Osteocyte (in vitro differentiated cells): ENCODE measurements at regions not wholly inside any gene's neighbourhood (a gene's known extent, or its start where the extent isn't known, plus 50 kb on each side); places are given as distances from the start of the nearest gene placed in this dataset.

ENCODE experiments used
- DNase-seq: peaks from one replicate; pipeline ENCODE4 v3.0.0; 2021; ENCODE audit warnings: mixed read lengths; ENCODE audit not compliant: unreplicated experiment; ENCODE audit errors: extremely low spot score
- H3K27ac Mint-ChIP-seq: one replicate; pipeline ENCODE4 v1.8.0; 2021; ENCODE audit warnings: mild to moderate bottlenecking, mixed read lengths; ENCODE audit not compliant: unreplicated experiment
- H3K27me3 Mint-ChIP-seq: one replicate; pipeline ENCODE4 v1.8.0; 2021; ENCODE audit warnings: mixed read lengths; ENCODE audit not compliant: unreplicated experiment
- H3K36me3 Mint-ChIP-seq: one replicate; pipeline ENCODE4 v1.8.0; 2021; ENCODE audit warnings: mixed read lengths; ENCODE audit not compliant: unreplicated experiment
- H3K4me1 Mint-ChIP-seq: one replicate; pipeline ENCODE4 v1.8.0; 2021; ENCODE audit warnings: mixed read lengths; ENCODE audit not compliant: unreplicated experiment
- H3K4me3 Mint-ChIP-seq: one replicate; pipeline ENCODE4 v1.8.0; 2021; ENCODE audit warnings: mild to moderate bottlenecking, moderate library complexity, mixed read lengths; ENCODE audit not compliant: unreplicated experiment
- H3K9me3 Mint-ChIP-seq: one replicate; pipeline ENCODE4 v1.8.0; 2021; ENCODE audit warnings: mixed read lengths; ENCODE audit not compliant: unreplicated experiment
- CTCF ChIP-seq: fragments of 200-600 bp; sonication (generic); IDR thresholded peaks from 2 replicates; pipeline ENCODE4 v1.5.0; 2021; ENCODE audit warnings: antibody characterized with exemption, mild to moderate bottlenecking, moderate library complexity

DNA sequence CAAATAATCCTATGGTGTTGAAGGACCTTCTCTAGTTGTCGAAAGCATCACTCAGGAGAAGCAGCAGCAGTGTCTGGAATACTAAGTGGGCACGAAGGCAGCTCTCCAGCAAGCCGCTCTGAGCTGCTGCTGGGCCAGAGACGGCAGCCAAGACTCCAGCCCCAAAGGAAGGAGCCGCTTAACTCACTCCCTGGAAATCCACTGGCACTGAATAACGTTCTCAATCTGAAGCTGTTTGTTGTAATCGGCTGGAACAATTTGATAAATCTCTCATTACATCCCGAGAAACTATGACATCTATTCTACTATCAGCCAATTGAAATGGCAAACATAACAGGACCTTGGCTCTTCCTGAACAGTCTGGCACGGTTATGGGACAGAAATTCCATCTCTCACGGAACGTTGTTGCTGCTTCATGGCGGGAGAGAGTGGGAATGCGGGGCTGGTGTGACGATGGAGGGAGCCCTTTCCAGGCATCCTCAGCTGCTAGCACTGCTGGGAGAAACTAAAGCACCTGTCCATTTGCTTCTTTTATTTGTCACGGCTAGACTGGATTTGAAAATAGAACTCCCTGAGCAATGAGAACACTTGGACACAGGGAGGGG, 331.5 kb upstream of the RNF32 start:
- H3K27ac Mint-ChIP-seq, result no peak overlapping the region
- DNase-seq, result no peak
- peaks cover 18% of the 10 kb centered on the region for H3K9me3 Mint-ChIP-seq
- no peak overlapping the region for H3K4me3 Mint-ChIP-seq
- H3K27me3 Mint-ChIP-seq, result no peaks in the 10 kb centered on the region
- no peaks in the 10 kb centered on the region for H3K4me1 Mint-ChIP-seq
- H3K36me3 Mint-ChIP-seq, result no peaks in the 10 kb centered on the region
- TF ChIP-seq CTCF, result no peak

- no peaks in the 10 kb centered on the region for H3K36me3 Mint-ChIP-seq
- no peak for TF ChIP-seq CTCF
- H3K27me3 Mint-ChIP-seq, result no peaks in the 10 kb centered on the region
- no peak overlapping the region for H3K27ac Mint-ChIP-seq
- DNase-seq, result no peak
- H3K9me3 Mint-ChIP-seq, result peaks cover 23% of the 10 kb centered on the region
- no peak overlapping the region for H3K4me3 Mint-ChIP-seq
- no peaks in the 10 kb centered on the region for H3K4me1 Mint-ChIP-seq
Measured at GRCh38 chr7:156307193-156307592, 333.4 kb upstream of the RNF32 start.

GRCh38 chr7:156305351-156305750, 335.2 kb upstream of the RNF32 start:
- Mint-ChIP-seq H3K4me1 (no peaks in the 10 kb centered on the region), H3K4me3 (no peak overlapping the region), H3K27me3 (no peaks in the 10 kb centered on the region), H3K36me3 (no peaks in the 10 kb centered on the region), H3K27ac (no peak overlapping the region), H3K9me3 (peaks cover 18% of the 10 kb centered on the region)
- DNase-seq, result no peak
- TF ChIP-seq CTCF, result no peak

DNA sequence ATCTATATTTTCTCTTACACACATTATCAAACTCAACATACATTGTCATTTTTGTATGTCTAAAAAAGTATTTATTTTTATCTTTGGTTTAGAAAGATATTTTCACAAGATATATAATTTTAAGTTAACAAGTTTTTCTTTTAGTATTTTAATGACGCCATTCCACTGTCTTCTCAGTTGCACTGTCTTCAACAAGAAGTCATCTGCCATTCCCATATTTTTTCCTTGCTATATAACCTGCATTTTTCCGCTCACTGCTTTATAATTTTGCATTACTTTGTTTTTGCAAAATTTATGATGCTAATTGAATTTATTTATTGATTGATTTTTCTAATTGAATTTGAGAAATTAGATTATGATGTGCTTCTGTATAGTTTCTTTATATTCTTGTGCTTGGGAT, 357.8 kb upstream of the RNF32 start:
- TF ChIP-seq CTCF, result no peak
- no peaks in the 10 kb centered on the region for H3K36me3 Mint-ChIP-seq
- no peak overlapping the region for H3K4me3 Mint-ChIP-seq
- DNase-seq, result no peak
- H3K27me3 Mint-ChIP-seq, result no peaks in the 10 kb centered on the region
- H3K27ac Mint-ChIP-seq, result no peak overlapping the region
- no peaks in the 10 kb centered on the region for H3K4me1 Mint-ChIP-seq
- peaks cover 56% of the 10 kb centered on the region for H3K9me3 Mint-ChIP-seq

GRCh38 chr7:156279635-156280034, 360.9 kb upstream of the RNF32 start:
- no peak for DNase-seq
- no peak for TF ChIP-seq CTCF
- peaks cover 37% of the 10 kb centered on the region for H3K9me3 Mint-ChIP-seq
- no peak overlapping the region for H3K27ac Mint-ChIP-seq
- no peaks in the 10 kb centered on the region for H3K4me1 Mint-ChIP-seq
- no peak overlapping the region for H3K4me3 Mint-ChIP-seq
- no peaks in the 10 kb centered on the region for H3K36me3 Mint-ChIP-seq
- H3K27me3 Mint-ChIP-seq, result no peaks in the 10 kb centered on the region
